ENCODE measurements at regions not wholly inside any gene's neighbourhood (a gene's known extent, or its start where the extent isn't known, plus 50 kb on each side); places are given as distances from the start of the nearest gene placed in this dataset.
"Not testable (repeated sequence)": the region's sequence is repeated elsewhere in the genome, so short reads cannot be mapped to it uniquely, and the experiment has no call there.

- DNase-seq (ENCODE audit: low read depth), result no peak
Measured at GRCh38 chr12:67758521-67758920, 110.0 kb downstream of the DYRK2 start.

DNA sequence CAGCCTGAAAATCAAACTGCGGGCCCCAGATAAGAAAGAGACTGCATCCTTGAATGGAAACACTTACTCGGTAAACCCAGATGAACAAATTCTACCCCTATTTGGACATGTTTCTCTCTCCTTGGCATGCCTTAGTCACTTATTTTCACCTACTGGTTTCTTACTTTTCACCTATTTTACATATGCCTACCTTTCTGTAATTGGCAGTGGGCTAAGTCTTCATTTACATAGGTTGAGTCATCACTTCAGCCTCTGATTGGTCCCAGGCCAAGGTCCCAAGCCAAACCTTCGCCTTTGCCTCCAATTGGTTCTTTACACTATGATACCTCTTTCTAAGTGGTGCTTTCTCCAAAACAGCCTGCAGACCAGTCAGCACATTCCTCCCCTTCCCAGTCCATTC lies 111.3 kb downstream of the DYRK2 start:
- DNase-seq (ENCODE audit: low read depth), result no peak

GRCh38 chr12:67760586-67761275 lies 112.2 kb downstream of the DYRK2 start:
- DNase-seq (ENCODE audit: low read depth), result no peak

- no peak for DNase-seq (ENCODE audit: low read depth)
Measured at GRCh38 chr12:67761566-67761965, 113.0 kb downstream of the DYRK2 start.

GRCh38 chr12:67764055-67764454 lies 115.5 kb downstream of the DYRK2 start:
- DNase-seq (ENCODE audit: low read depth), result no peak

GRCh38 chr12:67764946-67765619 lies 116.5 kb downstream of the DYRK2 start:
- DNase-seq (ENCODE audit: low read depth), result no peak

GRCh38 chr12:67765776-67766766 lies 117.5 kb downstream of the DYRK2 start:
- DNase-seq (ENCODE audit: low read depth), result peak; percentile 94

DNA sequence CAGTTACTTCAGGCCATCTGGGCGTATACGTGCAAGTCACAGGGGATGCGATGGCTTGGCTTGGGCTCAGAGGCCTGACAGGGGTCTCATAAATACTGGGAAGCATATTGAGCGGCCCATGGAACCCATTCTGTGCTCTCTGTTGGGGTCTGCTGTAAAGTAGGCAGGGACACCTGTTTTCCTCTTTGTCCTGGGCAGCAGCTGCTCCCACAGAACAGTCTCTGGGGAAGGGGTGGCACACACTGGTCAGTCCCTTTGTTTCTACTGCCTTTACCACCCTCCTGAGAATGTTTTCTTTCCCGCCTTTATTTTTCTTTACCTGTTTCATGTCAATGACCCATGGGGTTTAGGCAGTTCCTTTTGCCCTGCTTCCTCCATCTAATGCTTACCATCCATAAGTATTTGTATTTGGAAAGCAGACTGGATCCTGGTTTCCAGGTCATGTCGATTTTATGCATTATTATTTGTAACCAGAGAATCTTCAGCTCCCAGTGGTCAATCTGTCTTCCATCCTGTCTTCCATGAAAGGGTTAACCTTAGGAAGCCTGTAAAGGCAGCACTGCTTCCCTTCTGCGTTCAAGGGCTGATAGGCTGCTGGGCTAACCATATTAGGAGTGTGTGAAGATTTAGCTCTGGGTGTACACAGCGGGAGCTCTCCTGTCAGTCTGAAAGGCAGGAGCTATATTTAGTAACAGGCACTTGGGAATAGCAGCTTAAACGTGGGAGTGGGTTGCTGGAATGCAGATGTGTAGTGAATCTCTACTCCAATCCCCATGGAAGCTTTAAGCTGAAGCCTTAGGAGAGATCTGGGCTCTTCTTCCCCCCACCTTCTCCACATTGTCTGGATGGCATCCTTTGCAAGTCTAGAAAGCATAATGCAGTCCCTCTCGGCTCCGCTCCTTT lies 124.0 kb downstream of the DYRK2 start:
- no peak for DNase-seq (ENCODE audit: low read depth)

DNA sequence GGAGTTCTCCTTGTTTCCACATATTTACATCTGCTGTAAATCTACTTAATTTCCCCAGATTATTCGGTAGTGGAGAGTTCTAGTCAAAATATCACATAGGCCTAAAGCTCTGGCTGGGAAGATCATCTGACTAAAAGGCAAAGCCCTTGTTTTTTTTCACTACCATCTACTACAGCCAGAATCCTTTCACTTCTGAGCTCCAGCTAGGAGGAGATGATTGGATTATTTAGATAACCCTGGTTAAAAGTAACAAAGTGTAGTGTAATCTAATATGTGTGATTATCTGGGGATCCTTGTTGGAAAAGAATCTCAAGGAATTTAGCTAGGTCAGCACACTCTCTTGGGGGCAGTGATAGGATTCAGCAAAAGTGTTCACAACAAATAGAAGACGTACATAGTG lies 125.4 kb downstream of the DYRK2 start:
- no peak for DNase-seq (ENCODE audit: low read depth)

- peak; percentile 48 for DNase-seq (ENCODE audit: low read depth)
Measured at GRCh38 chr12:67774983-67775587, 126.5 kb downstream of the DYRK2 start.

- DNase-seq (ENCODE audit: low read depth), result no peak
Measured at GRCh38 chr12:67780580-67781084, 132.1 kb downstream of the DYRK2 start.

DNA sequence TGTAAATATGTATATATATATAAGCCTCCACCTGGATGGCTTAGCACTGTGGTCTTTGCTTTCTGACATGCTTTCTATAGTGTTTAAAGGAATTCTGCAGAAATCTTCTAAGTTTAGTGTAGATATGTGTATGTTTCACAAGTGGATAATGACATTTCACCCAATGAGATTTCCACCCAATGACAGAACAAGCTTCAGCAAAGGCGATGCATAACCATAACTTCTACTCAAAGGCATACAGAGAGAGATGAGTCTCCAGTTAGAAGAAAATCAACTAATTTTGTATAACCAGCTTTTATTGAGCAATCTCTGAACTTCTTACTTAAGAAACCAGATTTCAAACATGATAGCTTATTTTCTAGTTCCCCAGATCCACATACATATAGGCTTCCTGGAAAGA lies 134.0 kb downstream of the DYRK2 start:
- no peak for DNase-seq (ENCODE audit: low read depth)

- no peak for DNase-seq (ENCODE audit: low read depth)
Measured at GRCh38 chr12:67783393-67783792, 134.8 kb downstream of the DYRK2 start.

DNA sequence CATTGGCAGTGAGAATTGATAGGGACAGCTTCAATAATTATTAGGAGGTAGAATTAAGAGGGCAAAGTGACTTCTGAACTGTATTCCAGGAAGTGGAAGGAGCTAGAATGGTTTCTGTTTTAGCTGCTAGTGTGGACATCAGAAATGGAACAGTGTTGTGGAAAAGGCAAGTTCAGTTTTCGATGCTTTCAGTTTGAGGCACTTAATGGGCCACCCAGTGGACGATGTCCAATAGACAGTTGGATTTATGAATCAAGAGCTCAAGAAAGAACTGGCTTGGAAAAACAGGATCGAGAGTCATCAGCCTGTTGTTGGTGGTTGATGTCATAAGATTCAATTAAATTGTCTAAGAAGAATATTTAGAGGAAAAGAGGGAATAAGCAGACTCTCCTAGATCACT lies 136.3 kb downstream of the DYRK2 start:
- DNase-seq (ENCODE audit: low read depth), result peak; percentile 29

DNA sequence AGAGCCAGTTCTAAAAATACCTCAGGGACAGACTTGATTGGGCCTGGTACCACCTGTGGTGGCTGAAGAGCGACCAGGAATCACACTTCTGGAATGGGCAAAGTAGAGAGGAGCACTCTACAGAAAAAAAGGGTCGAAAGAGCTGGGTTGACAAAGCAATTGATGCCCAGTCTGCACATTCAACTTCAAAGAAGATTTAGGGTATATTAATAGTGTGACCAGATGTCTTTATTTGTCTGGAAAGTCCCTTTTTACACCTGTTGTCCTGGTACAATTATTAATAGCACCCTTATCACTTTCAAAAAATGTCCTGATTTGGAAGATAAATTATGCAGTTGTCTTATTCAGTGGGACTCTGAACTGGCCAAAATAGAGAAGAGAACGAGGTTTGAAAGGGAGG lies 137.5 kb downstream of the DYRK2 start:
- DNase-seq (ENCODE audit: low read depth), result no peak

- DNase-seq (ENCODE audit: low read depth), result no peak
Measured at GRCh38 chr12:67788118-67788517, 139.6 kb downstream of the DYRK2 start.

DNA sequence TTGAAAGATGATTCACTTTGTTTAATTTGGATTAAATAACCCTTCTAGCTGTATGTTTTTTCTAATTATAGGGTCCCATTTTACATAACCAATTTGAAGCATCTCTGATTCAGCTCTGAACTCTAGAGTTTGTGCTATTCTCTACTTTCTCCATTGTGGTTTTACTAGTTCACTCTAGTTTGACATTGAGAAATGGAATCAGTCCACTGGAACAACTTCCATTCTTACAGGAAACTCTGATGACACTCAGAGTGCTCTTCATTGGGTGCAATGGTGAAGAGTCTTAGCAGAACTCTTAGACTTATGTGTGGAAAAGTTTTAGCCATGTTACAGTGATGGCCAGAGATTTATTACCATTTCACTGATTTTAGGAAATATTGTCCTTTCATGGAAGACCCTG lies 140.7 kb downstream of the DYRK2 start:
- DNase-seq (ENCODE audit: low read depth), result no peak

GRCh38 chr12:67790660-67791059 lies 142.1 kb downstream of the DYRK2 start:
- DNase-seq (ENCODE audit: low read depth), result no peak

DNA sequence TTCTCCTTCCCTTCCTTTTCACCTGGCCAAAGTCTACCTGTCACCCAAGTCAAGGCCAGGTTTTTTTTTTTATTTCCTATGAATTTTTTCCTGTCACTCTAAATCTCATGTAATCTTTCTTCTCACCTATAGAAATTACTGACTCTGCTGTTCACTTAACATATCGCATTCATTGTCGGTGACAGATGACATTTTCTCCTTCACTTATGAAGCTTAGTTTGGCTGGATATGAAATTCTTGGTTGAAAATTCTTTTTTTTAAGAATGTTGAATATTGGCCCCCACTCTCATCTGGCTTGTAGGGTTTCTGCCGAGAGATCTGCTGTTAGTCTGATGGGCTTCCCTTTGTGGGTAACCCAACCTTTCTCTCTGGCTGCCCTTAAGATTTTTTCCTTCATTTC lies 142.8 kb downstream of the DYRK2 start:
- DNase-seq (ENCODE audit: low read depth), result not testable (repeated sequence)

DNA sequence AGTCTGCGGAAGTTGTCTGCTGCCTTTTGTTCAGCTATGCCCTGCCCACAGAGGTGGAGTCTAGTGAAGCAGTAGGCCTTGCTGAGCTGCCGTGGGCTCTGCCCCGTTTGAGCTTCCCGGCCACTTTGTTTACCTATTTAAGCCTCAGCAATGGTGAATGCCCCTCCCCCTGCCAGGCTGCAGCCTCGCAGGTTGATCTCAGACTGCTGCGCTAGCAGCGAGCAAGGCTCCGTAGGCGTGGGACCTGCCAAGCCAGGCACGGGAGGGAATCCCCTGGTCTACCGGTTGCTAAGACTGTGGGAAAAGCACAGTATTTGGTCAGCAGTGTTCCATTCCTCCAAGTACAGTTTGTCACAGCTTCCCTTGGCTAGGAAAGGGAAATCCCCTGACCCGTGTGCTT lies 143.6 kb downstream of the DYRK2 start:
- no peak for DNase-seq (ENCODE audit: low read depth)
